ENCODE measurements at regions not wholly inside any gene's neighbourhood (a gene's known extent, or its start where the extent isn't known, plus 50 kb on each side); places are given as distances from the start of the nearest gene placed in this dataset.

DNA sequence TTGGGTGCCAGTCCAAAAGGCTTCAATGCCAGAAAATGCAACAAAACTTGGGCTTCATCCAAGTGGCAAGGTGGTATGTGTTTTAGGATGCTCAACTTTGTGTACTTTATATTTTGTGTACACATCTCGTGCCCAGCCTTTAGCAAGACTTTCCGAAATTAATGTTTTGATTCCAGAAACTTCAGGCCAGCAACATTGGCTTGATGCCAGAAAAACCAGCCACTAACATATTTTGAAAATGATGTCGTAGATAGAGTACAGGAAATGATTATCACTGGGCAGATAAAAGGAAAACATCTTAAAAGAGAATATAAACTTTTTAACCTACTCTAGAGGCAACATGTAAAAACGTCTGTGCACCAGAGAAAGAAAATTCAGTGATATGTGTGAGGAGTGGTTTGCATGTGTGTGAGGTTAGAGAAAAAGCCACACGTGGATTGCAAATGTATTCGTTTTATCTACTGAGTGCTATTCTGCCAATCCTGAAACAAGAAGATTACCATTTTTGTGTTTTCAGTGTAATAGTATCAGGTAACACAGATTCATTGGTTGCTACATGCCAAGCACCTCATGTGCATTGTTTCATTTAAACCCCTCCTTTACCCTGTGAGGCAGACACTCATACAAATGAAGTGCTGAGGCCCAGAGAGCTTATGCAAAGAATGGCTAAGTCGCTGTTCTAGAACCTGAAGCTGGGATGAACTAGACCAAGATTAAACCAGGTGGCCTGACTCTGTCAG is 264.8 kb downstream of the C1D start:
- DNase-seq (ENCODE audit: low read depth) = peak; percentile 49
- no peak overlapping the region for H3K4me3 ChIP-seq (ENCODE audit: low read length)
- TF ChIP-seq, protein P1, sequence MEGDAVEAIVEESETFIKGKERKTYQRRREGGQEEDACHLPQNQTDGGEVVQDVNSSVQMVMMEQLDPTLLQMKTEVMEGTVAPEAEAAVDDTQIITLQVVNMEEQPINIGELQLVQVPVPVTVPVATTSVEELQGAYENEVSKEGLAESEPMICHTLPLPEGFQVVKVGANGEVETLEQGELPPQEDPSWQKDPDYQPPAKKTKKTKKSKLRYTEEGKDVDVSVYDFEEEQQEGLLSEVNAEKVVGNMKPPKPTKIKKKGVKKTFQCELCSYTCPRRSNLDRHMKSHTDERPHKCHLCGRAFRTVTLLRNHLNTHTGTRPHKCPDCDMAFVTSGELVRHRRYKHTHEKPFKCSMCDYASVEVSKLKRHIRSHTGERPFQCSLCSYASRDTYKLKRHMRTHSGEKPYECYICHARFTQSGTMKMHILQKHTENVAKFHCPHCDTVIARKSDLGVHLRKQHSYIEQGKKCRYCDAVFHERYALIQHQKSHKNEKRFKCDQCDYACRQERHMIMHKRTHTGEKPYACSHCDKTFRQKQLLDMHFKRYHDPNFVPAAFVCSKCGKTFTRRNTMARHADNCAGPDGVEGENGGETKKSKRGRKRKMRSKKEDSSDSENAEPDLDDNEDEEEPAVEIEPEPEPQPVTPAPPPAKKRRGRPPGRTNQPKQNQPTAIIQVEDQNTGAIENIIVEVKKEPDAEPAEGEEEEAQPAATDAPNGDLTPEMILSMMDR (conservative IDR thresholded peaks at IDR 0.05; ENCODE audit: low read length) = no peak

DNA sequence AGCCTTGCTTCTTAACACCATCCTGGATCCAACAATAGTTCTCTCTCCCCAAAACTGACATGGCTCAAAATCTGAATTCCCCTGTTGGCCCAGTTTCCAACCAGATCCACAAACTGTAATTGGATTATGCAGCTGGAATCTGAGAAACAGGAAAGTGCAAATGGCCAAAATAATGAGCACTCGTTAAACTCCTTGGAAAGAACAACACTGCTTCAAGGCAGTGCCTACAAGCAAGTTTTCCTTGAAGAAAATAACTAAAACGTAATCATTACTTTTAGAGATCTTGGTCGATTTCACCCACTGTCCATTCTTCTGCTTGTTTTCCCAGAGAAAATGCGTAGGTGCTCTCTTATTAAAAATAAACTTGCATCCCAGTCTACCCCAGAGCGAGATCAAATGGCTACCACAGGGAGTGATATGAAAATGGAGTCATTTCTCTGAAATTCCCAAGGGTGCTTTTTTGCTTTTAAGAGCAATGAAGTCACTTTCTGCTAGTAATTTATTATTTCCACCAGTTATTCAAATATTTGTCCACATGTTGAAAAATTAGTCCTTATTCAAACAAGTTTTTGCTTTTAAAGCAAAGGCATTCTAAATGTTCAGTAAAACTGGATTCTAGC is 264.2 kb downstream of the C1D start:
- no peak overlapping the region for H3K4me3 ChIP-seq (ENCODE audit: low read length)
- DNase-seq (ENCODE audit: low read depth) = no peak
- TF ChIP-seq, protein P1 (conservative IDR thresholded peaks at IDR 0.05; ENCODE audit: low read length) = no peak

DNA sequence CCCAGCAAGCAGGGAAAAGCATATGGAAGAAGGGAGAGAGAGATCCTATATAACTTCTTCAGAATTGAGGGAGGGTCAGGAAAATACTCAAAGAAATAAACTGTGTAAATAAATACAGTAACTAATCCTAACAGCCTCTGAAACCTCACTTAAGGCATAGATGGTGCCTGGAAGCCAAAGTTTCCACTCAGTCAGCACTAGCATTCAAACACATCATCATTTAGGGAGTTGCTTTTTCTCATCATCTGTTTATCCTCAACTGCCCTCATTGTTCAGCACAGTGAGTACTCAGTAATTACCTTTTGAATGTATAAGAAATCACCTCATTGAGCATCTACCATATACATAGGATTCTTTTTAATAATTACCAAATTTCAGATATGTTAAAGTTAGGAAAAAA is 262.9 kb downstream of the C1D start:
- H3K4me3 ChIP-seq (ENCODE audit: low read length) = no peak overlapping the region
- TF ChIP-seq, protein P1 (conservative IDR thresholded peaks at IDR 0.05; ENCODE audit: low read length) = no peak
- DNase-seq (ENCODE audit: low read depth) = no peak

DNA sequence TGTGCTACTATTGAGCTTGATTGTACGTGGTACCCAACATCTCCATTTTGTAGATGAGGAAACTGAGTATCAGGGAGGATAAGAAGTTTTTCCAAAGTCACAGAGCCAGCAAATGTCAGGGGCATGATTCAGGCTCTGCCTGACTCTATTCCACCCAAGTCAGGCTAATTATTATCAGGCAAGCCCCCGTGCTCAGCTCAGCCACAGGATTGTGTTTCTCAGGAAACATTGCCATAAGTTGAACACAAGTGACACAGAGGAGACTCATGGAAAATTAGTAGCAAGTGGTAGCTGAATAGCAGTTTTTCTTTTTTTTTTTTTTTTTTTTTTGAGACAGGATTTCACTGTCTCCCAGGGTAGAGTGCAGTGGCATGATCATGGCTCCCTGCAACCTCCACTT is 260.5 kb downstream of the C1D start:
- TF ChIP-seq, protein P1 (conservative IDR thresholded peaks at IDR 0.05; ENCODE audit: low read length) = no peak
- no peak for DNase-seq (ENCODE audit: low read depth)
- no peak overlapping the region for H3K4me3 ChIP-seq (ENCODE audit: low read length)

DNA sequence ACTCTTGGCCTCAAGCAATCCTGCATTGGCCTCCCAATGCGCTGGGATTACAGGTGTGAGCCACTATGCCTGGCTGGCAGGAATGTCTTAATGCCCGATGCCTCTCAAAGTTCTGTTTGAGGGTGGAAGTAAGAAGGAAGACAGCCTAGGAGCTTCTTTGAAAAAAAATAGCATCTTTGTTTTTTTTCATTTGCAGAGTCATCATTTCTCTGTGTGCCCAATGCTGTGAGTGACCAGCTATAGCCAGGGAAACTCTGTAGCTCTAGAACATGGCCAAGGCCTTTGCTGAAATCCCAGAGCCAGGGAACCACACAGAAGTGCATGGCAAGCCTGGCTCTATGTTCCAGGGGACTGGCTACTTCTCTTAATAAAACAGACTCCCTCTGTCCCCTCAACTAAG is 260.0 kb downstream of the C1D start:
- TF ChIP-seq, protein P1 (conservative IDR thresholded peaks at IDR 0.05; ENCODE audit: low read length) = no peak
- H3K4me3 ChIP-seq (ENCODE audit: low read length) = no peak overlapping the region
- DNase-seq (ENCODE audit: low read depth) = no peak

DNA sequence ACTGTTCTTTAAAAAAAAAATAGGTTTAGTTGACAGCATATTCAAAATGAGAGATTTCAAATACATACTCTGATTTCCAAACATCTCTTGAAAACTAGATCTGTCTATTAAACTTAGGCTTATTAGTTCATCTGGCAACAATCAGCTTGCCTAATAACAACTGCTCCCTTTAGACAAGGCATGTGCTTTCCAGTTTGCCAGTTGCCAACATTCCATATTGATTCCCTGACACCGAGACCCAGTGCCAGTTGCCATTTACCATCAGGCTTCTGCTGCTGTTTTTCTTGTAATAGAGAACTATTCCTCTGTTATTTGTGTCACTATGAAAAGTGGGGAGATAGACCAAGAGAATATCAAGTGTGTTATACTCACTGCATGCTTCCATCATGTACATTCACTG is 256.0 kb downstream of the C1D start:
- TF ChIP-seq, protein P1 (conservative IDR thresholded peaks at IDR 0.05; ENCODE audit: low read length) = no peak
- peak; percentile 23 for DNase-seq (ENCODE audit: low read depth)
- no peak overlapping the region for H3K4me3 ChIP-seq (ENCODE audit: low read length)

DNA sequence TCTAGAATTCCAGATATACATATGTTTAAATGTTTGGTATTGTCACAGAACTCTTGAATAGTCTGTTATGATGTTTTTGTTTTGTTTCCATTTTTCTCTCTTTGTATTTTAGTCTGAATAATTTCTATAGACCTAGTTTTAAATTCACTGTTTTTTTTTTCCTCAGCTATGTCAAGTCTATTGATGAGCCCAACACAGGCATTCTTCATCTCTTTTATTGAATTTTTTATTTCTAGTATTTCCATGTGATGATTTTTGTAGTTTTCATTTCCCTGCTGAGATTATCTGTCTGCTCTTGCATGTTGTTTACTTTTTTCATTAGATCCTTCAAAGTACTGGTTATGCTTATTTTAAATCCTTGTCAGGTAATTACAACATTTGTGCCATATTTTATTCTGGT is 254.7 kb downstream of the C1D start:
- DNase-seq (ENCODE audit: low read depth) = no peak
- no peak overlapping the region for H3K4me3 ChIP-seq (ENCODE audit: low read length)
- TF ChIP-seq, protein P1 (conservative IDR thresholded peaks at IDR 0.05; ENCODE audit: low read length) = no peak
